NCI-H1105 (cell line): ENCODE measurements at regions not wholly inside any gene's neighbourhood (a gene's known extent, or its start where the extent isn't known, plus 50 kb on each side); places are given as distances from the start of the nearest gene placed in this dataset.

ENCODE experiments used
- DNase-seq: peaks from one replicate; lab custom pipeline; 2025; lab: John Stamatoyannopoulos, UW

DNA sequence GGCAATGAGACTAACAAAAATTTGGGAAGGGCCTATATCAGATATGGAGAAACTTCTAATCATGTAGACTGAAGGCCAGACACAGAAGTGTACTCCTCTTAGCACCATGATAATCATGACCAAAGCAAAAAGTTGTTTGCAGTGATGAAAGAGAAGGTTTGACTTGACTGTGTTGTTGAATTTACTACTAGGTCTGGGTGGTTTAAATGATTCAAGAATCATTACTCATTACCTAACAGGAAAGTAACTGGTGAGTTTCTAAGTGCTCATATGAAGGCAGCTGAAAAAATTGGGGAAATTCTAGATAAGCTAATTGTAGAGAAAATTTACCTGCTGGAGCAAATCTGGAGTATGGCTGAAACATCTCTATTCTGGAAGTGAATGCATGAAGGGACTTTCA is 451.5 kb upstream of the SORCS1 start:
- no peak for DNase-seq

DNA sequence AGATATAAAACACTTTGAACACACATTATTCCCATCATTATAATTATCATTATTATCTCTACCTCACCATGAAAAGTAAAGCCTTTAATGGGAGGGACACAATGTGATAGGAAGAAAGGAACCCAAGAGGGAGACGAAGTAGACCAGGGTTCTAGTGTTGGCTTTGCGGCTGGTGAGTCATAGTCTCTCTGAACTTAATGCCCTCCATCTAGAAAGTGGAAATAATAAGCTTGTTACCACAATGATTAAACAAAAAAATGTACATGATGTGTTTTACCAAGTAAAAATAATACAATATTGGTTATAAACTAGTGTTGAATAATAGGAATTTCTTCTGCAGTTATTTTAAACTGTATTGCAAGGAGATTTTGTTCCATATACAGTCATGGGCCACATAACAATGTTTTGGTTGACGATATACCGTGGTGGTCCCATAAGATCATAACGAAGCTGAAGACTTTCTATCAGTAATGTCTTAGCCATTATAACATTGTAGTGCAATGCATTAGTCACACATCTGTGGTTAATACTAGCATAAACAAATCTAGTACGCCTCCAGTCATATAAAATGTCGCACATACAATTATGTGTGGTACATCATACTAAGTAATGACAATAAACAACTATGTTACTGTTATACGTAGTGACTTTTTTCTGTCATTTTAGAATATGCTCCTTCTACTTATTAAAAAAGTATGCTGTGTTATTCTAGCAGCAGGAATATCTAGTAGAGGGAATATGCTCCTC is 450.6 kb upstream of the SORCS1 start:
- no peak for DNase-seq

DNA sequence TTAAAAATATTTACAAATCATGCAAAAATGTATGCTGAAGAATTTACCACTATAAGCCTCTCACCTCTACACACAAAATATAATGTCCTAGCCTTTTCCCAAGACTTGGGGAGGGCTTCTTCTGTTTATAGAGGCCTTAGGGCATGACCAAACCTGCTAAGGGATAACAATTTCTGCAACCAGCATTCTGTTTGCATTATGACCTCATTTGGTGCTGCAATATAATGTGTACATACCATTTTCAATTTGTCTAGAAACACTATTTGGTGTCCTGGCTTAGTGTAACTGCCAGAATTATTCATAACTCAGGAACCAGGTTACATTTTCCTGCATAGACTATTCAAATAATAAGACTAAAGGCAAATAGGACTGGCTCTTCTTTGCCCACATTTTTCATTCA is 446.6 kb upstream of the SORCS1 start:
- DNase-seq = no peak

DNA sequence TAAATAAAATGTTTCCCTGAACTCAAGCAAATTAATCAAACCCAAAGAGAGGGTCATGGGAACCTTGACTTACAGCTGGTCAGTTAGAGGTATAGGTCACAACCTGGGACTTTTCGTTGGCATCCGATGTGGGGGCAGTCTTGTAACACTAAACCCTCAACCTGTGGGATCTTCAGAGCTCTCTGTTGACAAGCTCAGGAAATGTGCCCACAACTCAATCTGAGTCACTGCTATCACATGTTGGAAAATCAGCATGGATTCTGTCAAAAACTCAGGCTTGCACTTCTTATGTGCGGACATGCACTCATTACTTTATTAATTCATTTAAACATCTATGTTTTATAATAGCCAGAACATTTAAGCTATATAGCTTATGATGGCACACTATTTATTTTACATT is 424.6 kb upstream of the SORCS1 start:
- DNase-seq = no peak

DNA sequence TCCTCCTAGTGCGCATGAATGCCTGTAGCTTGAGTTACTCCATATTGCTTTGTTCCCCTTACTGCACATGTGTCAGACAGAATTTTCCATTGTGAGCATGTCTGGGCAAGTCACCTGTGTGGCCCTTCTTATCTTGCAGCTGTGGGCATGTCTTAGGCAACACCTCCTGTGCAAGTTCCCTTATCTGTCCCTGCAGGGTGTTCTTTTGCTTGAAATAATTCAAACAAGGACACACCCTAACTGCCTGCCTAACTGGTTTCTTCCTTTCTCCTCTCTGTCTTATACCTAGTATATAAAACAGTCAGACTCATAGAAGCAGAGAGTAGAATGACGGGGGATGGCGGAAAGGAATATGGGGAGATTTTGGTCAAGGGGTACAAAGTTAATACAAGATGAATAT is 421.1 kb upstream of the SORCS1 start:
- DNase-seq = no peak

DNA sequence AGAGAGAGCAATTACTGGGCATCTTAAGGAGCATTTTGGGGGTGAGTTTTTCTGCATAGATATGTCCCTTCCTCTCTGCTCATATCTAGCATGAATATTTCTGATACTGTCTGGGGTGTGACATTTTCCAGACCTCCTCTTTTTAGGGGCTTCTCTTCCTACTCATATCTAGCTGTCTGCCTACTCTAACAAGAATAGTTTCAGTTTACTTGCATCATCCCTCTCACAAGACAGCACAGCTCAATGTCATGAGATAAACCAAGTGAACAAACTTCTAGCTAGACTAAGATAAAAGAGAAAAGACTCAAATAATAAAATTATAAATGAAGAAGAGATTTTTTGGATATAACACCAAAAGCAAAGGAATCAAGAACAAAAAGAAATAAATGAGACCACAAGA is 419.5 kb upstream of the SORCS1 start:
- no peak for DNase-seq

DNA sequence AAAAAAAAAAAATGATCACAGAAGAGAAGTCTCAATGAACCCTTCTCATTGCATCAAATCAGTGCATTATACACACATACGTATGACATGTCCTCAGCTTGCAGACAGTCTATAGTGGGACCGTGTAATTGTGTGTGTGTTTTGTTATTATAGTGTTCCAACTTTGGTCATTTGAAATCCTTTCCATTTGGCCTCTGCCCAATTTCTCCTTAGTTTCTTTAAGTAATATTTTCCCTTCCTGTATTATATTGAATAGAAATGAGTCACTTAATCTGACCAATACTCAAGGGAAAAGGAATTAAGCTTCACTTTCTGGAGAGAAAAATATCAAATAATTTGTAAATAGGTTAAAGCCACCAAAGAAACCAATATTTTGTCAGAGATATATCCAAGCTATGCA is 415.5 kb upstream of the SORCS1 start:
- no peak for DNase-seq

DNA sequence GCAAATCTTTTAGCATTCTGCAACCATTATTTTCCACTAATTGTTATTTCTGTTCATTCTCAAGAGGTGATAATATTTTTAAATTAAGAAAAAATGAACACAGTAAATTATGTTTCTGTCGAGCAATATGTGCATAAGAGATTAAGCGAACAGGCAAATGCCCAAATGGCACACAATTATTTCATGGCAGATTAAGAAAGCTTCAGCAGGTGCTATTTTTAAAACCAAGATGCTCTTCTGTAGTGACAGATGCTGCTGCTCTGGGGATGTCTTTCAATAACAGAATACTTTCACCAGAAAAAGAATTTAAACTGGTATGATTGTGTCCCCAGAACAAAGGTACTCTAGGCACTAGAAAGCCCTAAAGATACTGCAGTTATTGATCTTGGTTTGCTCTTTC is 412.7 kb upstream of the SORCS1 start:
- DNase-seq = no peak

DNA sequence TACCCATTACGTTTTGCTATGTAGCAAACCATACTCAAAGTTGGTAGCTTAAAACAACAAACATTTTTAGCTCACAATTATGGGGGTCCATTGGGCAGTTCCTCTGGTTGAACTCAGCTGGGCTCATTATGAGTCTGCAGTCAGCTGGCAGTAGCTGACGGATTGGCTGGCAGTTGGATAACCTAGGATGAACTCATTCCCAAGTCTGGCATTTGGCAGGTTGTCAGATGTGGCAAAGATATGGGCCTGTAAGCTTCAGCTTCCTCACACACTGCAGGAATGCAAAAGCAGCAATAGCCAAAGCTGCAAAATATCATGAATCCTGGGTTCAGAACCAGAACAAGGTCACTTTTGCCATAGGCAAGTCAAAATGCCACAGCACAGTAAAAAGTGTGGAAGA is 412.2 kb upstream of the SORCS1 start:
- no peak for DNase-seq

DNA sequence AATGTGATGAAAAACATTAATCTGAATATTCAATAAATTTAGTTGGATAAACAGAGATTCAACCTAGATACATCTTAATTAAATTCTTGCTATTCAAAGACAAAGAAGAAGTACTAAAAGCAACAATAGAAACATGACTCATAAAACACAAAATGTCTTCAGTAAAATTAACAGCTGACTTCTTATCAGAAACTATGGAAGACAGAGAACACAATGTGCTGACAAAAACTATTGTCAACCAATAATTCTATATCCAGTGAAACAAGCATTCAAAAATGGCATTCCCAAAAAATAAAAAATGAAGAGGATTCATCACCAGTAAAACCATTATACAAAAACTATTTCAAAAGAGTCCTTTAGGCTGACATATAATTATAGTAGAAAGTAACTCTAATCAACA is 400.5 kb upstream of the SORCS1 start:
- DNase-seq = no peak

DNA sequence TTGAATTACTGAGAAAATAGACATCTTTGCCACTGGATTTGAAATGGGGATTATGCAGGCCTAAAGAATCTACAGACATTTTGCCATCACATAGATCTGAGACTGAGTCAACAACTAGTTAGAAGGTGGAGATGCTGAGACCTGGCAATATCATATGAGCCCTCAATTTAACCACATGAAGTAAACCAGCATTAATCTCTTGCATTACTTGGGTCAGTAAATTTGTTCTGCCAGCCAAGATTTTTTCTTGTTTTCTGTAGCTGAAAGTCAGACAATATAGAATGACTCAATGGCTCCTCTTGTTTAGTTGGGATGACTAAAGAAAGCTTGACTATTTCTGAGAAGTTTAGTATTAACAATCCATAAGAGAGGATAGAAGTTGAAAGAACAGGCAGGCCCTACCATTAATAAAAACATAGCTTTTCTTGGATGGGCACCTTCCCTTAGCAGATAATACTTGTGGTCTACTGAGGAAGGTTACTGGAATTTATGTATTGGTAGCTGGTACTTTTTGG is 396.7 kb upstream of the SORCS1 start:
- DNase-seq = no peak

DNA sequence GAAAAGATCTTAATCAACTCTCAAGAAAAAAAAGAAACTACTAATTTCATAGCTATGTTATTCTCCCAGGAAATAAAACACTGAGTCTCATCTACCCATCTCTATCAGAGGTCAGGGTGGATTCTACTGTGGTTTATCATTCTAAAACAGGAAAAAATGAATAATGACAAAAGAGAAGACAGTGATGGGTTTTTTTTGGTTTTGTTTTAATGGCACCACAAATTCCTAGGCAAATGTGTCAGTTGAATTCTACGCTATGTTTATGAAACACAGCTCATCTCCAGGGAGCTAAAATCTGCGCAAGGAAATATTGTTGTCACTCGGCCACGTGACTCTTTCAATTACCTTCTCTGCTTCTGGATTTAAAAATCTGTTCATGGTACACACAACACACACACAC is 393.4 kb upstream of the SORCS1 start:
- DNase-seq = no peak

DNA sequence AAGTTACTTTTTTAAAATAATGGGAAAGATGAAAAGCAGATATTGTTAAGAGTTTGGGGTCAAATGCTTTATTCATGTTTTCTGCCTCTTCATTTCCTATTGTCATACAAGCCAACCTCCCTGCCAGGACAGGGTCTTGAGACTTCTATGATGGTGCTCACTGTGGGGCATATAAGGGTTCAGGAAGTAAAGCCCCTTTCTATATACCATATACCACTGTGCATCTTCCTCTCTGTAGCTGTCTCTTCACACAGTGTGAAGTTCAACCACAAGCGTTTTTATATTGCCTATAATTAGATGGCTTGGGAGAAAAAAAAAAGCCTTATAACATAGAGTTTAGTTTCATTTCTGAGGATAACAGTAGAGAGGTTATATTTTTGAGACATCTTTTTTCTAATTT is 389.8 kb upstream of the SORCS1 start:
- no peak for DNase-seq

DNA sequence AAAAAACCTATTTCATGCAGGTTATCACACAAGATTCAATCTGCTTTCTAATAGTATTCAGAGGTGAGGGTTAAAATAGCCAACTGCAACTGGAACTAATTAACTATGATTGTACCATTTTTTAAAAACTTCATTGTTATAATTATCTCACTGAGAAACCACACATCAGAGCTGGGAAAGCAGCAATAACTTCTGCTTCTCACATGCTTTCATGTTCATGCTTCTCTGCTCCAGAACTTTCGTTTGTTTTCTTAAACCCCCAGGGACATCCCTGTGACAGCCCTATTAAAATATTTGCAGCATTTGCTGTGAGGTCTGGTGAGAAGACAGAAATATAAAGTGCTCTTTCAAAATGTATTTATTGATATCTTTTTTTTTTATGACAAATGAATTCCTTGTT is 389.0 kb upstream of the SORCS1 start:
- no peak for DNase-seq

DNA sequence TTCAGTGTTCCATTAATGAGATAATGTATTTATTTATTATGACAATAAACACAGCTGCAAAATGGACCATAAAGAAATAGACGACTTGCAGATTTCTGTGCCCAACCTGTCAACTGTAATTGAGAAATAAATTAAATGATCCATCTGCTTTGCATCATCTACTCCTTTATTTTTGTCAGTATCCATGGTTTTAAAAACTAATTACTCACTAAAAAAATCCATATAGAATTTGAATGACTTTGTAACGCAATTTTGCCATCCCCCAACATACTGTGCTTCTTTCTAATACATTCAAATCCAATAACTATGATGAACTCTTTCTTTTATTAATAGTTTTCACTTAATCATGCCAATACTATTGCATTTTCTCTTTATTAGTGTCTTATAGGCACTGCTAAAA is 388.5 kb upstream of the SORCS1 start:
- no peak for DNase-seq

DNA sequence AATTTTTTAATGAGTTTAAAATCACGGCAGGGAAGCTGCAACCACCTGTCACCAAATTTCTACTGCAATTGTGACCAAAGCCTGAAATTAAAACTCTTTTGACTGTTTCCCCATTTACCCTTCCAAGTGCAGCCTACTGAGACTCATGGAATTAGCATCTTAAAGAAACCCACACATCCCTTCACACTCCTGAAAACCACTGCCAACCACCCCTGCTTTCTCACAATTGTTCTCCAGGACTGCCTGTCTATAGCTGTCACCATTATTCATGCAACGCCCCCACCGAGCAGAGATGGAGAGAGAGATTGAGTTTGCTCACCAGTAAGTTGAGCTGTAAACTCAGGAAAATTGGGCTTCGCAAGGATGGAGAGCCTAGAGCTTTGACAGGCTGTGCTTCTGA is 383.8 kb upstream of the SORCS1 start:
- no peak for DNase-seq

DNA sequence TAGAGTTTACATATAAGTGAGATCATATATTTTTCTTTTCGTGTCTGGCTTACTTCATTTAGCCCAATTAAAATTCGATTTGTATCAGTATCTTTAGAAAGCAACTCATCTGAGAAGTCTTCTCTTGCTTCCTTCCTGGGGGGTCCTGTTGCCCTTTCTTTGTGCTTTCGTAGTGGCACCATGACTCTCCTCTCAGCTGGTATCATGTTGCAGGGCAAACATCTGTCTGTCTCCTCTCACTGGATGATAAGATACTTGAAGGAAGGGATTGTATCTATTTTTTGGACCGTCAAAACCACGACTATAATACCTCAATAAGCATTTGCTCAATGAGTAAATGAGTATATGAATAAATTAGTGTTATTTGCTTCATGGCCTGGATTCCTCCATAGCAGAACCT is 382.5 kb upstream of the SORCS1 start:
- DNase-seq = no peak

DNA sequence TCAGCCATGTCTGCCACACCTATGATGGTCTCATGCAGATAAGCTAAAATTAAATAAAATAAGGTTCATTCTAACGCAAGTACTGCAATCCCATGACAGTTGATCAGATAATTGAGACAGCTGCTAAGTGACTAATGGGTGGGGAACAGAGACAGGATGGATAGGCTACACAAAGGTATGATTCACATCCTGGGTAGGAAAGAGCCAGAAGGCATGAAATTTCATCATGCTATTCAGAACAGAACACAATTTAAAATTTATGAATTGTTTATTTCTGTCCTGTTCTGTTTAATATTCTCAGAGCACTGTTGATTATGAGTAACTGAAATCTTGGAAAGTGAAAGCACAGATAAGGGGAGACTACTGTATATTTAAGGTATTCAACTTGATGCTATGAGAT is 381.8 kb upstream of the SORCS1 start:
- DNase-seq = no peak

DNA sequence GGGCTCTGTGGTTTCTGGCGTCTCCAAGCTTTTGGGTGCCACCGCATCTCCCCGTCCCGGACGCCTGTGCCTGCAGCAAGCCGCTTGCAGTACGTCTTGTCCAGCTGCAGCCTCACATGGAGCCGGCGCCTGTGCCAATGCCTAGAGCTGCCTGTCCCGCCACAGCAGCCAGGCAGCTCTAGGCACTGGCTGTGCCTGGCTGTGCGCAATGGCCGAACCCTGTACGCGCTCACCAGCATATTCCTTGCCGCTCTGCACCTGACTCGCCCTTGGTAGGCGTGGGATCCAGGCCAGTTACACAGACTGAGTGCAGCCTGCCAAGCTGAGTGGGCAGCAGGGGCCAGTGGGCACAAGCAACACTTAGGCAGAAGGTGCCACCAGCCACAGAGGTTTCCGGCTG is 381.2 kb upstream of the SORCS1 start:
- DNase-seq = no peak

DNA sequence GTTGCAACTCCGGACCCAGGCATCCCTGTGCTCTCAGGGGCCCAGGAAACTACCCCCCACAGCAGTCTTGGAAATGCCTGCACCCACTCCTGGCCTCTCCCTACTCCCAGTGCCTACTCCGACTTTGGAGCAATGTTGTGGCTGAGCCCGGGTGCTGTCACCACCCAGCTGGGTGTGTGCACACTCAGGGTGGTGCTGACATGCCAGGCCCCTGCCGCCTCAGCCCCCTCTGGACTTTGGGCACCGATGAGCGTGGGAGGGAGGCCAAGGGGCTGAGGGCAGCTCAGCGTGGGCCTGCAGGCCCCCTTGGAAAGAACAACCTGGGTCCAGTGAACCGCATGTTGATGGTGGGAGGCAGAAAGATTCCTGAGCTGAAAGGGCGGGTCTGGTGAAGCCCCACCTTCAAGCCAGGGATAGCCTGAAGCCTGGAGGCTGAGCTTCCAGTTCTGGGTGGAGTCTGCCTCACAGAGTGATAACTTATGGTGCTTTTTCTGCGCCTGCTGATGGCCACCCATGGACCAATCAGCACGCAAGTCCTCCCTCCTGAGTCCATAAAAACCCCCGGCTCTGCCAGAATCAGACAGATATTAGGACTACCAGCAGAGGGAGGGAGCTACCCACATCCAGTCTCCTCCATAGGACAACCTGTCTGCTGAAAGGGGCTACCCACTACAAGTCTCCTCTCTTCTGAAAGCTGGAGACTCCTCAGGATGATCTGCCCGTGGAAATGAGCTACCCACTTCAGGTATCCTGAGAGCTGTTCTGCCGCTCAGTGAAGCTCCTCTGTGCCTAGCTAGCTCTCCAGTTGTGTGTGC is 380.4 kb upstream of the SORCS1 start:
- no peak for DNase-seq

DNA sequence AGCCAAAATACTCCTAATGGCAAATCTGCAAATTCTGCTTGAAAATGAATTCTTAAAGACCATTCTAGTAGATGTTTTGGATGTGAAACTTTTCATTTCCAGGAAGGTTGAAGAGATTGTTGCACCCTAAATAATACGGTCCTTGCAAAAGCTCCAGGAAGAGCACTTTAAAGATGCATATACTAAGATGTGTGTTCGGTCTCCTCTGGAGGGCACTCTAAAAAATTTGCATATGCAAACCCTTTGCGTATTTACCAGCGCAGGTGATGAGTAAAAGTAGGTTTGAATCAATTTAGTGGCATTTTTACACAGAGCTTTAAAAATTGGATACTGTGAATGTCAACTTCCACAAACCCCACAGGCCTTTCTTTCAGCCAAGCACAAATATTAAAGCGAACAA is 378.1 kb upstream of the SORCS1 start:
- DNase-seq = no peak

DNA sequence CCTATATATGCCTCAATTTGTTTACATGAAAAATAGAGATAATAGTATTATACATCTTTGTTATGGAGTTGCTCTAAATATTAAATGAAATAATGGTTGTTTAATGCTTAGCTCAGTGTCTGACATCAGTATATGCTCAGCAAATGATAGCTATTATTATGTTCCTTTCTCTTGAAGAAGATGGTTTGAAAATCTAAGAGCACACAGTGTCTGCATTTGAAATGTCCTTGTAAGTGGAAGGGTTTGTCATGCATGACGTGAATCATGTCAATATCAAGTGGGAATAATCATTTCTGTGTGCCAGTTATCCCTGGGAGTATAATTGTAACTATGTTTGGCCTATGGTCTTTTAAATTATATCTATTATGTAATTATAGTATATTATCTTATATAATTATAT is 377.5 kb upstream of the SORCS1 start:
- no peak for DNase-seq

DNA sequence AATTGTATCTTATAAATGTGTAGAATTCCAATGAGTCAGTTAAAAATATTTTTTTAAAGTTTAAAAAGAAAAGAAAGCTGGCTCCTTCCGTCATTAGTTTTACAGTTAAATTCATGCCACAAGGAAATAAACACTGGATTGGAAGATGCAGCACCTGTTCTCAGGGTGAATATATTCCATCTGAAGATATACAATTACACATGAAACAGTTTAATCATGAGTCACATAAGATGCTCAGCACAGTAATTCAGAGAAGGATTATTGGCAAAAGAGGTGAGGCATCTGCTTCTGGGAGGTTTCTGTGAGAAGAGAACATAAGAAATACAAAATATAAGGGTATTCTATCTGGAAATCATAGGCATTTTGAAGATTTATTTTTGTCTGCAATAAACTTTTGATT is 376.5 kb upstream of the SORCS1 start:
- DNase-seq = no peak

DNA sequence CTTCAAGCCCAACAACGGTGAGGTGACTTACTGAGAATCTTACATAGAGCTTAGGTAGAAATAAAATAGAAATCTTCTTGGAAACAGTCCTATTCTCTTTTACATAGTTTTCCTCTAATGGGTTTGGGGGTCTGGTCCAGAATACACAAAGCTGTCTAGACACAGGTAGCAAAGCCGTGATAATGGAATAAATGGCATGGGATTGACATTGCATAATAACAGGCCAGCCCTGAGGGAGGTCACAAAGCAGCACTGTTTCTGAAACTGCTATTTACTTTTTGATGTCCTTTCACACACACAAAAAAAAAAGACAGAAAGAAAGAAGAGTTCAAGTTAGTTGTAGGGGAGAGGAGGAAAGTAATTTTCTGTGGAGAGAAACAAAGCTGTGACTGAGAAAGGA is 364.8 kb upstream of the SORCS1 start:
- no peak for DNase-seq
